Omental fat pad (tissue), 3 donors: ENCODE measurements at regions not wholly inside any gene's neighbourhood (a gene's known extent, or its start where the extent isn't known, plus 50 kb on each side); places are given as distances from the start of the nearest gene placed in this dataset.

Source experiments
- ATAC-seq: fragments of 150-250 bp; one replicate; pipeline ENCODE4 v1.9.1; 2016; ENCODE audit warnings: mild to moderate bottlenecking, moderate library complexity; ENCODE audit not compliant: low FRiP score
- DNase-seq: peaks from one replicate; pipeline ENCODE4 v3.0.0-alpha.2; 2019; ENCODE audit warnings: low spot score
- TF ChIP-seq, protein P1 (sequence below), 3 donors: fragments of 450-650 bp; IDR thresholded peaks; one replicate each; pipeline ENCODE4 v1.5.1; 2016 to 2017; ENCODE audit warnings: antibody characterized with exemption in 3 of 3, mild to moderate bottlenecking in 3 of 3, moderate library complexity in 2 of 3

DNA sequence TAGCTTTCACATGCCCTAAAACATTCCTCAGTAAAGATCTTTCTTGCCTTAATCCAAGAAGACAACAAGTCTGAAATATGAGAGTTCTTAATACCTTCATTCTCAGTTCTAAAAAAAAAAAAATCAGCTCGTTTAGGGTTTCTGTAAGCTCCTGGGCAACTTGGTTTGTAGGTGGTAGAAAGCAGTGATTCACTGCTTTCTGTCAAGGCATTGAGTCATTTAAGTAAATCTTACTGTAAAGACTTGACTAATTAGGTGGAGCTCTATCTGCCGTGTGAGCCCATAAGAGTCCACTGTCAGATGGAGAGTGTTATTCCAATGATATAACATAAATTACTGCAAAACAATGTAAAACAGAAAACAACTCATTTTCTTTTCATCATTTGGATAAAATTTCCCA, 56.1 kb upstream of the MAST4 start:
- TF ChIP-seq, protein P1, sequence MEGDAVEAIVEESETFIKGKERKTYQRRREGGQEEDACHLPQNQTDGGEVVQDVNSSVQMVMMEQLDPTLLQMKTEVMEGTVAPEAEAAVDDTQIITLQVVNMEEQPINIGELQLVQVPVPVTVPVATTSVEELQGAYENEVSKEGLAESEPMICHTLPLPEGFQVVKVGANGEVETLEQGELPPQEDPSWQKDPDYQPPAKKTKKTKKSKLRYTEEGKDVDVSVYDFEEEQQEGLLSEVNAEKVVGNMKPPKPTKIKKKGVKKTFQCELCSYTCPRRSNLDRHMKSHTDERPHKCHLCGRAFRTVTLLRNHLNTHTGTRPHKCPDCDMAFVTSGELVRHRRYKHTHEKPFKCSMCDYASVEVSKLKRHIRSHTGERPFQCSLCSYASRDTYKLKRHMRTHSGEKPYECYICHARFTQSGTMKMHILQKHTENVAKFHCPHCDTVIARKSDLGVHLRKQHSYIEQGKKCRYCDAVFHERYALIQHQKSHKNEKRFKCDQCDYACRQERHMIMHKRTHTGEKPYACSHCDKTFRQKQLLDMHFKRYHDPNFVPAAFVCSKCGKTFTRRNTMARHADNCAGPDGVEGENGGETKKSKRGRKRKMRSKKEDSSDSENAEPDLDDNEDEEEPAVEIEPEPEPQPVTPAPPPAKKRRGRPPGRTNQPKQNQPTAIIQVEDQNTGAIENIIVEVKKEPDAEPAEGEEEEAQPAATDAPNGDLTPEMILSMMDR (IDR thresholded peaks at IDR 0.05) = no peak
- DNase-seq (no peak), ATAC-seq (peak; percentile 57)

- TF ChIP-seq, protein P1 (IDR thresholded peaks at IDR 0.05) = no peak
- ATAC-seq (no peak), DNase-seq (no peak)
Measured at GRCh38 chr5:66542711-66543110, 53.5 kb upstream of the MAST4 start.
